Esophagus squamous epithelium (tissue), 5 donors: ENCODE measurements at regions not wholly inside any gene's neighbourhood (a gene's known extent, or its start where the extent isn't known, plus 50 kb on each side); places are given as distances from the start of the nearest gene placed in this dataset.

Experiments
- DNase-seq: peaks from one replicate; lab custom pipeline; 2025; lab: John Stamatoyannopoulos, UW
- H3K27ac ChIP-seq, 4 donors: fragments of 200-600 bp; sonication (generic); one replicate each; pipeline ENCODE4 v1.5.1; 2016 to 2019; ENCODE audit warnings: mild to moderate bottlenecking in 1 of 4
- H3K27me3 ChIP-seq, 4 donors: fragments of 200-600 bp; sonication (generic); 1 replicate in 3 of 4; 2 replicates in 1 of 4; pipeline versions ENCODE4 v1.5.1 to v1.6.0; 2017 to 2021; ENCODE audit warnings: antibody characterized with exemption in 1 of 4
- H3K36me3 ChIP-seq, 3 donors: fragments of 200-600 bp; sonication (generic); one replicate each; pipeline ENCODE4 v1.5.1; 2016 to 2019
- H3K4me1 ChIP-seq, 3 donors: fragments of 200-600 bp; sonication (generic); one replicate each; pipeline ENCODE4 v1.5.1; 2017 to 2019
- H3K4me3 ChIP-seq, 4 donors: fragments of 200-600 bp; sonication (generic); 1 replicate in 3 of 4; 2 replicates in 1 of 4; pipeline ENCODE4 v1.5.1; 2016 to 2019; ENCODE audit warnings: mild to moderate bottlenecking in 2 of 4, moderate library complexity in 1 of 4
- H3K9me3 ChIP-seq, 3 donors: fragments of 200-600 bp; sonication (generic); one replicate each; pipeline ENCODE4 v1.5.1; 2016 to 2019
- CTCF ChIP-seq, 6 experiments: fragments of 450-650 bp in 4 of 6; fragments of 200-600 bp in 2 of 6; sonication (generic) in 2 of 6; IDR thresholded peaks; one replicate each; pipeline ENCODE4 v1.5.1; 2016 to 2019; ENCODE audit warnings: antibody characterized with exemption in 6 of 6, mild to moderate bottlenecking in 4 of 6, moderate library complexity in 4 of 6
- POLR2A ChIP-seq, 4 donors: fragments of 450-650 bp; IDR thresholded peaks; one replicate each; pipeline ENCODE4 v1.6.1; 2017; ENCODE audit warnings: antibody characterized with exemption in 4 of 4, mild to moderate bottlenecking in 4 of 4, moderate library complexity in 3 of 4
- WGBS, 2 donors: methylation state at CpG; one replicate each; pipeline ENCODE4 v1.1.5; 2018; 5-methylcytosine and 5-hydroxymethylcytosine counted together
- intact Hi-C: fragments of 100-400 bp; cut with DNase I; formaldehyde crosslinking; loops from one replicate; pipeline ENCODE4 v1.15.0; 2022
- donor health status: DM: yes; HTN: yes; CAD: no.

- intact Hi-C loops: no loop called here
- WGBS, 2 donors: 68 to 88% methylated on average over 5 of the region's 5 CpGs
These were observed 61.1 kb upstream of the SEM1 start for GRCh38 chr7:96770758-96771157.

DNA sequence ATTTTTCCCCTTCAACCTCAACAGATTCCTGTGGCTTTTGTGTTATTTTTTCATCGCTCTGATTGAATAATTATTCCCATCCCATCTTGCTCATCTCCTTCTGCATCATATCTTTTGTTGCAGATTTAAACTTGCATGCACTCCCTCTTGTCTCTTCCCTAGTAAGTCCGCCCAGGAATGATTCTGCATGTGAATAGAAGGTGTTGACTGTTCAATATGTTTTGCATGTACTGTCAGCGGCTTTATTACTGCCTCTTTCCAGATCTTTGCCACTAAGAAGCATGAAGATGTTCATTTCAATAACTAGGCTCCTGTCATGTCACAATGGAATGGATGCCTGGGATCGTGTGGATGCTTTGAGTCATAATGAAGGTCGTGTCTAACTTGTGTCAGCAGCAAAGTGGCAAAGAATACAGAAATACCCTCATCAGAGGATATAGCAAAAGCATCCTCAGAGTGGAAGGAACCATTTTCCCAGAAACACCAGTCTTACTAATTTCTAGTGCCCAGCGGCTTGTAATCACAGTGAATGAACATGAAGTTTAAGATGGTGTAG is 62.6 kb upstream of the SEM1 start:
- TF ChIP-seq POLR2A (IDR thresholded peaks at IDR 0.05) (no peak), CTCF (IDR thresholded peaks at IDR 0.05) (no peak)
- Histone ChIP-seq H3K4me3 (no peak overlapping the region), H3K36me3 (no peaks in the 10 kb centered on the region), H3K27me3 (peaks cover 0 to 64% (median 0%) of the 10 kb centered on the region in 4 donors), H3K27ac (no peak overlapping the region), H3K4me1 (no peaks in the 10 kb centered on the region), H3K9me3 (no peaks in the 10 kb centered on the region)
- intact Hi-C loops: no loop called here
- DNase-seq: no peak
- WGBS, 2 donors: 56 to 70% methylated on average over 6 of the region's 6 CpGs

More at GRCh38 chr7:96770758-96771157, 61.1 kb upstream of the SEM1 start:
- H3K4me3 ChIP-seq: no peak overlapping the region
- TF ChIP-seq CTCF (IDR thresholded peaks at IDR 0.05): no peak
- TF ChIP-seq POLR2A (IDR thresholded peaks at IDR 0.05): no peak
- H3K27ac ChIP-seq: no peak overlapping the region
- H3K27me3 ChIP-seq: peaks cover 0 to 57% (median 0%) of the 10 kb centered on the region in 4 donors
- H3K4me1 ChIP-seq: no peaks in the 10 kb centered on the region
- no peaks in the 10 kb centered on the region for H3K36me3 ChIP-seq
- DNase-seq: no peak
- H3K9me3 ChIP-seq: no peaks in the 10 kb centered on the region

DNA sequence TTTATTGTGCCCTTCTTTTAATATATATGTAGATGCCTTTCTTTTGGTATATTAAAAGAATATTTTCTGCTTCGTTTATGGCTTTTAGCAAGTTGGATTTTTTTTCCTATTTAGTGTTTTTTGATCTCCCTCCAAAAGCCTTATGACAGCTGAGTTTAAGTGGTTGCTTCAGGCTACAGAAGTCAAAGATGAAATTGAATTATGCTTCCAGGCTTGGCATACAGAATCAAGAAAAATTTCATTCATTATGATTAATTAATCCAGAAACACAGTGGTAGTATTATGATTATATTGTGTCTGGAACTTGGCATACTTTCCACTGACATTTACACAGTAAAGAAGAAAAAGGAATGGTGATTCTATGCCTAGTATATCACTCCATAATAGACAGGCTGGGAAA is 63.8 kb upstream of the SEM1 start:
- no peaks in the 10 kb centered on the region for H3K4me1 ChIP-seq
- no peak for DNase-seq
- H3K27ac ChIP-seq: no peak overlapping the region
- no peaks in the 10 kb centered on the region for H3K9me3 ChIP-seq
- H3K36me3 ChIP-seq: no peaks in the 10 kb centered on the region
- peaks cover 0 to 64% (median 0%) of the 10 kb centered on the region in 4 donors for H3K27me3 ChIP-seq
- H3K4me3 ChIP-seq: no peak overlapping the region
- TF ChIP-seq POLR2A (IDR thresholded peaks at IDR 0.05) (no peak), CTCF (IDR thresholded peaks at IDR 0.05) (no peak)
- WGBS, 2 donors: 23 to 25% methylated on average over 1 of the region's 1 CpG
- intact Hi-C loops: no loop called here

- Histone ChIP-seq H3K36me3 (no peaks in the 10 kb centered on the region), H3K4me1 (no peaks in the 10 kb centered on the region), H3K27ac (no peak overlapping the region), H3K9me3 (no peaks in the 10 kb centered on the region), H3K27me3 (peaks cover 0 to 57% (median 0%) of the 10 kb centered on the region in 4 donors), H3K4me3 (no peak overlapping the region)
- intact Hi-C loops: no loop called here
- DNase-seq: no peak
- WGBS, 2 donors: 79 to 86% methylated on average over 3 of the region's 3 CpGs
- TF ChIP-seq CTCF (IDR thresholded peaks at IDR 0.05): no peak
- no peak for TF ChIP-seq POLR2A (IDR thresholded peaks at IDR 0.05)
These were observed 64.7 kb upstream of the SEM1 start for GRCh38 chr7:96774358-96774757.

GRCh38 chr7:96775046-96775445 is 65.4 kb upstream of the SEM1 start:
- Histone ChIP-seq H3K27ac (no peak overlapping the region), H3K4me1 (no peaks in the 10 kb centered on the region), H3K9me3 (no peaks in the 10 kb centered on the region), H3K27me3 (peaks cover 0 to 51% (median 0%) of the 10 kb centered on the region in 4 donors), H3K36me3 (no peaks in the 10 kb centered on the region), H3K4me3 (no peak overlapping the region)
- no peak for TF ChIP-seq CTCF (IDR thresholded peaks at IDR 0.05)
- no peak for TF ChIP-seq POLR2A (IDR thresholded peaks at IDR 0.05)
- intact Hi-C loops: no loop called here
- DNase-seq: no peak
- 75 to 86% methylated on average over 8 of the region's 8 CpGs for WGBS, 2 donors
